GM18519 (cell line): ENCODE measurements at regions not wholly inside any gene's neighbourhood (a gene's known extent, or its start where the extent isn't known, plus 50 kb on each side); places are given as distances from the start of the nearest gene placed in this dataset.
"Not testable (repeated sequence)": the region's sequence is repeated elsewhere in the genome, so short reads cannot be mapped to it uniquely, and the experiment has no call there.

Experiments used
- ATAC-seq: cut with Tn5 transposase; IDR thresholded peaks from one replicate; pipeline ENCODE4 v1.9.1; 2021; ENCODE audit warnings: mild to moderate bottlenecking, moderate library complexity; ENCODE audit not compliant: unreplicated experiment, low FRiP score

DNA sequence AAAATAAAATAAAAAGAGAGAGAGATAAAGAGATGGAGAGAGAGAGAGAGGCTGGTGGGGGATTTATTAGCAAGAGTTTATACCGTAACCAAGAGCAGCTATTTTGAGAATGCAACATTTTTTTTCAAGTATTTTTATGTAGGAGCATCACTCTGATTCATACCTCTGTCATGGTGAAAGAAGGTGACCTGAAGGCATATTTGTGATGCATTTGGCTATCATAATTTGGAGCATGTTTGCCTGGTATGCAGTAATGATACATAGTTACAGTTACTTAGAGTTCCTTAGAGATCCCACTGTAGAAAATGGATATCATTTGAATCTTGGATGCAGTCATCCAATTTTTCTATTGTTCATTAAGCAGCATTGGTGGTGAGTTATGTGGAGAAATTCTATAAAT lies 1472.4 kb downstream of the SI start:
- no peak for ATAC-seq

DNA sequence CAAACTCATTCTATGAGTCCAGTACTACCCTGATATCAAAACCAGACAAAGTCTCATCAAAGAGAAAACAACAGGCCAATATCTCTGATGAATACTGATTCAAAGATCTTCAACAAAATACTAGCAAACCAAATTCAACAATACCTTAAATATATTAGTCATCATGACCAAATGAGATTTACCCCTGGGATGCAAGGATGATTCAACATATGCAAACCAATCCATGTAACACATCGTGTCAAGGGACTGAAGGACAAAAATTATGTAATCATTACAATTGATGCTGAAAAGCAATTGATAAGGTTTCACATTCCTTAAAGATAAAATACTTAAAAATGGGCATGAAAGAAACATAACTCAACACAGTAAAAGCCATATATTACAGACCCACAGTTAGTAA lies 1476.9 kb downstream of the SI start:
- ATAC-seq: no peak

GRCh38 chr3:163587342-163587741 lies 1491.0 kb downstream of the SI start:
- ATAC-seq: no peak

DNA sequence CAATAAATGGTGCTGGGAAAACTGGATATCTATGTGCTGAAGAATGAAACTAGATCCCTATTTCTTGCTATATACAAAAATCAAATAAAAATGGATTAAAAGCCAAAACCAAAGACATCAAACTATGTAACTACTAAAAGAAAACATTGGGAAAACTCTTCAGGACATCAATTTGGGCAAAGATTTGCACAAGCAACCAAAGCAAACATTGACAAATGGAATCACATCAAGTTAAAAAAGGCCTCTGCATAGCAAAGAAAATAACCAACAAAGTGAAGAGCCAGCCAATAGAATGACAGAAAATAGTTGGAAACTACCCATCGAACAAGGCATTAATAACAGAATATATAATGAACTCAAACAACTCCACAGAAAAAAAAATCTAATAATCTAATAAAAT lies 1495.3 kb downstream of the SI start:
- no peak for ATAC-seq

- ATAC-seq: no peak
These were observed 1501.0 kb downstream of the SI start for GRCh38 chr3:163577271-163577670.

- ATAC-seq: no peak
These were observed 1502.0 kb downstream of the SI start for GRCh38 chr3:163576314-163576713.

- ATAC-seq: no peak
These were observed 1505.0 kb downstream of the SI start for GRCh38 chr3:163573324-163573723.

DNA sequence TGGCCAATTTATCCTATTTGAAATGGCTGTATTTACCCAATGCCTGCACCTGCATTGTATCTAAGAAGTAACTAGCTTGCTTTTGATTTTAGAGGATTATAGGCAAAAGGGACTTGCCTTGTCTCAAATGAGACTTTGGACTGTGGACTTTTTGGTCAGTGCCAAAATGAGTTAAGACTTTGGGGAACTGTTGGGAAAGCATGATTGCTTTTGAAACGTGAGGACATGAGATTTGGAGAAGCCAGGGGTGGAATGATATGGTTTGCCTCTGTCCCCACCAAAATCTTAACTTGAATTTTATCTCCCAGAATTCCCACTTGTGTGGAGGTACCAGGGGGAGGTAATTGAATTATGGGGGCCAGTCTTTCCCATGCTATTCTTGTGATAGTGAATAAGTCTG lies 1505.4 kb downstream of the SI start:
- ATAC-seq: no peak

- ATAC-seq: no peak
These were observed 1514.8 kb downstream of the SI start for GRCh38 chr3:163563485-163563884.

DNA sequence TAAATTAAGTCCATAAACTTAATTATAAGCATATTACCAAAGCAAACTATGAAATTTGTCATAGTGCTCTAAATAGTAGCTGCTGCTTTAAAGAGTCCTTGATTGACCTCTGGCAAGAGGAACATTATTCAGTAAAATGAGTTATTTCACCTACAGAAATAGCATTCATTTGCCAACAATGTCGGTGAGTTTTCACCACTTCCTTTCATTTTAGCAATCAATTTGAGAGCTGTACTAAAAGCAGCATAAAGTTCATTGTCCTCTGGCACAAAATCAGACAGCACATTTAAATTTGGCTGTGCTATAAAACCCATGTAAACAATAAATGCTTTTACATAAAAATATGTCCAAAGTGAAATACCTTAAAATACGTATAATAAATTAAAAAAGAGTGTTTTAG lies 1515.7 kb downstream of the SI start:
- no peak for ATAC-seq

GRCh38 chr3:163561151-163561550 lies 1517.1 kb downstream of the SI start:
- ATAC-seq: no peak

DNA sequence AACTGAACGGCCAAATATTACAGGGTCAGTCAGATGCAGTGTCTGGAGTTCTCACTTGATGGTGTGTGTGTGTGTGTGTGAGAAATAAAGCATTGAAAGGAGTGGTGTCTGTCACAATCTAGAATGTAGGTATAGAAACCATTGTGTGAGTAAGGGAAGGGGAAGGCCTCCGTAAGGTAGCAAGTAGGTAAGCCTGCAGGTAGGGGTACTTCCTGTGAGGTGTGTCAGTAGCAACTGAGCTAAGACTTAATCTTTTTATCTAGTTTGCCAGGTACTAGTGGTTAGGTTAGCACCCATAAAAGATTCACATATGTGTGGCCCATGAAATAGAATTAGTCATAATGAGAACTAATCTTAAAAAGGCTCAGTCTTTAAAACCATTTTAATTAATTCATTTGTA lies 1517.8 kb downstream of the SI start:
- ATAC-seq: no peak

DNA sequence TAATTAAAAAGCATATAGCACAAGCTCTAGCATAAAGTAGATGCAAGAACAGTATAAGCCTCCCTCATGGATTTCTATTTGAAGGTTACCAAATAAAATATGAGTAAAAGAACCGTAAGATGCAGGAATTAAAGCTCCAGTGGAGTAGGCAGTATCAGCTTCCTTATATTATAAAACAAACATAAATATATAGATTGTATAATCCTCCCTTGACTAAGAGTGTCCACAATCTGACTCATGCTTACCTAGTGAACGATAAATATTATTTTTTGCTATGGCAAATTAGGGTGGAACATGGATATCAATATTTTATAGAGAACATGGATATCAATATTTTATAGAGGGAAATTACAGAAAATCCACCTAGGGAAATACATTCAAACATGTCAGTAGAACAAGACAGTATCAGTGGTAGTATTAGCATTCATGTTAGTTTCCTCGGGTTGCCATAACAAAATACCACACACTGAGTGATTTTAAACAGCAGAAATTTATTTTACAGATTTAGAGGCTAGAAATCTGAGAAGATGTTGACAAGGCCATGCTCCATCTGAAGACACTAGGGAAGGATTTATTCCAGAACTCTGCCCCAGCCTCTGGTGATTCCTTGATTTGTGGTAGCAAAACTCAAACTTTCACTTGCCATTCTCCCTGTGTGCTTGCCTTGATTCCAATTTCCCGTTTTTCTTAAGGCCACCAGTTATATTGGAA lies 1521.3 kb downstream of the SI start:
- no peak for ATAC-seq

DNA sequence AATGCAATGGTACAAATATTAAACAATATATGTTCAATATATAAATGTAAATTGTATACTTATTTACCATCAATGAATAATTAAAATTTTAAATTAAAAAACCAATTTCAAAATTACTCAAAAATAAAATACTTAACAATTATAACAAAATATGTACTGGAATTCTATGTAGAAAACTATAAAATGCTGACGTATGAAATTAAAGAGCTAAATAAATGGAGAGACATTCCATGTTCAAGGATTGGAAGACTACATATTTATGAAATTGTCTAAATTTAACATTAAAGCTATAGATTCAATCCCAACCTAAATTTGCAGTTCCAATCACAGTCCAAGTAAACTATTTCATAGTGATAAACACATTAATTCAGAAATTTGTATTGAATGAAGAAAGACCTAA lies 1522.4 kb downstream of the SI start:
- no peak for ATAC-seq

DNA sequence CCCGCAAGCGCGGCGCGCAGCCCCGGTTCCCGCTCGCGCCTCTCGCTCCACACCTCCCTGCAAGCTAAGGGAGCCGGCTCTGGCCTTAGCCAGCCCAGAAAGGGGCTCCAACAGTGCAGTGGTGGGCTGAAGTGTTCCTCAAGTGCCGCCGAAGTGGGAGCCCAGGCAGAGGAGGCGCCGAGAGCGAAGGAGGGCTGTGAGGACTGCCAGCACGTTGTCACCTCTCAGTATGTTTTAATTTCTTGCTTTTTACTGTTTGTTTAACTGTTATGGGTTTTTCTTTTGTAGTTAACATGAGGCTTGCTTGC lies 1525.7 kb downstream of the SI start:
- no peak for ATAC-seq

GRCh38 chr3:163551915-163552658 lies 1526.2 kb downstream of the SI start:
- not testable (repeated sequence) for ATAC-seq

DNA sequence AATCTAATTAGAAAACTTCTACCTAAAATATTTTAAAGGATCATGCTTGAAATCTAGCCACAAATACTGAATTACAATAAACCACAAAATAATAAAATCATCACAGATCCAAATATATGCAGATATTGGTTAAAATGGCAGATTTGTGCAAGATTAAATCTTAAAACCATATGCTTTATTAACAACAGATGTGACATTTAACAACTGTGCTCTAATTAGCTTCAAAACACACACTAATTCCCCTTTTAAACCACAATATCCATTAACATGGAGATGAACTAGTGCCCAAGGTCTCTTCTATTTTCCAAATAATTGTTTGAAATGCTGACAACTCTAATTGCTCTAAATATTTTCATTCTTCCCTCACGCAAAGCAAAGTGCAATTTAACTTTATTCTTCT lies 1530.3 kb downstream of the SI start:
- no peak for ATAC-seq

GRCh38 chr3:163547014-163547685 lies 1531.1 kb downstream of the SI start:
- ATAC-seq: no peak

DNA sequence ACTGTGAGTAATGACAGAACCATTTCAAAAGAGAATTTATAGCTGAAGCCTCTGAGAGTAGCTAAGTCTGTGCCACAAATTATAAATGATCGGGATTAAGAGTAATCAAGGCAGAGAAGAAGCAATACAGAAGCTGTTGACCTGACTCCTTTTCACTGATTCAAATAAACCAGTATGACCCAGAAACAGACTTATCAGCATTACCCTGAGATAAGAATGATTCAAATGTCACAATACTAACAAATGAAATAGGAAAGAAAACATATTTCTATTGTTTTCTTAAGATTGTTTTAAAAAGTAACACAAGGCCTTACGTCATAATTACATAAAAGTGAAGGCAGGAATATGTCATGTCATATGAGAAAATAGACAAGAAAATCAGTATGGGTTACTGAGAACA lies 1534.6 kb downstream of the SI start:
- ATAC-seq: no peak

DNA sequence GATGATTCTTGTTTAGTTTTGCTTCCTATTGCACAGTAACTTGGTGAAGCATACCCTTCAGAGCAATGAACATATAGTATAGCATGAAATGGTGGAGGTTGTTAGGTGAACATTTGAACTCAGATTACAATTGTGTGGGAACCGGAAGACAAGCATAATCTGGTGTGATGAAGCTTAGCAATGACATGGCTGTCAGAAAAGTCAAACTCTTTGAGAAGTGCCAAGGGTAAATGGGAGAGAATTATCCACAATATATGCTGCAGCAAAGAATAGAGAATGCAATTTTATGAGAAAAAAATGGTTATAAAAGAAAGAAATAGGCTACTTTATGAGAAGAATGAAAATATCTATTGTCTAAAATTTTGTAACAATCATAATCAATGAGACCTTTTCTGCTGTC lies 1536.7 kb downstream of the SI start:
- ATAC-seq: no peak

- no peak for ATAC-seq
These were observed 1539.9 kb downstream of the SI start for GRCh38 chr3:163538387-163538786.

GRCh38 chr3:163533381-163533780 lies 1544.9 kb downstream of the SI start:
- no peak for ATAC-seq
